ENCODE measurements at regions not wholly inside any gene's neighbourhood (a gene's known extent, or its start where the extent isn't known, plus 50 kb on each side); places are given as distances from the start of the nearest gene placed in this dataset.
"Not testable (repeated sequence)": the region's sequence is repeated elsewhere in the genome, so short reads cannot be mapped to it uniquely, and the experiment has no call there.

DNA sequence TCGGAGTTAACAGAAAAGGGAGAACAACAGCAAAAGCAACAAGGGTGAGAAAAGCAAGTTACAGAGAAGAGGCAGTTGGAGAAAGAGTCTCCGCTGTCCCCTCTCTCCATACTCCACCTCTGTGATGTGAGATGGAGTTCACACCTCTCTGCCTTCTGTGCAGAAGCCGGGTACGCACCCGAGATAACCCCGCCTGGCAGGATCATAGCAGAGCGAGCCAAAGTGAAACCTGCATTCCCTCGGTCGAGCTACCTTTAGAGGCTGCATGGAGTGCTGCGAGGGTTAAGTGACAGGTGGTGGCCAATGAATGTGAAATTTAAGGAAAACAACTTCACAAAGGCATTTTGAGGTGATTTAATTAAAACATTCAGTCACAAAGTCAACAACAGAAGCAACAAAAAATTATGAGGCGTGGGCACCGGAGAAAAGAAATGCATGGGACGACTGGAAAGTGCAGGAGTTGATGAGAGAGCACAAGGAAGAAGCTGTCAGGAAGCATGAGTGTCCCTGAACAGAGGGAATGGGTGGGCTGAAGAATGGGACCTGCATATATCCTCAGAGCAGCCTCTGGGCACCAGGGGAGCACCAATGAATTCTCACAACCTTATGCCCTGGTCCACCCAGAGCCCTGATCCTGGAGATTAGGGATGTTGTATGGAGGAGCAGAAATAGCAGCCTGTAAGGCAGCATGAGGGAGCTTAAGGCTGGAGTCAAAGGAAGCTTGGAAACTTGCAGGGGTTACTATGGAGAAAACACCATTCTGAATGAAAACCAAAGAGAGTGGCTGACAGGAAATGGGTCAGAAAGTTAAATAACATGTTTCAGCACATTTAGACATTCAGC, 208.3 kb downstream of the EMP1 start:
- WGBS, result 29% methylated on average over 13 of the region's 13 CpGs
- intact Hi-C loops (cut with DNase I), result no loop called here
- no peaks in the 10 kb centered on the region for H3K36me3 ChIP-seq

DNA sequence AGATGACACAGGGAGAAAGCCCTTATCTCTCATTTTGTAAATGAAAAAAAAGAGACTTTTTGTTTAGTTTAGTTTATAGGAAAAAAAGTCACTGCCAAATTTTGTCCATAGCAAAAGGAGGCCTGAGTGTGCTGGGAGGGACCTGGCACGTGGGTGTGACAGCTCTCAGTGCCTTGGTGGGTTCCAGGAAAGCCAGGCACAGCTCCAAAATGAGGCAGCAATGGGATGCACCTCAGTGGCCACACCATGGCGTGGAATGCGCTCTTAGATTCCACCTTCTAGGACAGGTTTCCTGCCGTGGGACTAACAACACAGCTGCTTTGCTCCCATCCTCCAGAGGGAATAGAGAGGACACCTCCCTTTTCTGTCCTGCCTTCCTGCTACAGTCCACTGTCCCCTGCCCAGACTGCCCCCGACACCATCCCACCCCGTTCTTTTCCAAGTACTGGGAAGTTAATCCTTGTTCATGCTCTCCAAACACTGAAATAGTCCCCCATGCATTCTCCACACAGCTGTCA, 207.6 kb downstream of the EMP1 start:
- no peak for DNase-seq (ENCODE audit: low spot score)
- intact Hi-C loops (cut with DNase I), result no loop called here
- Histone ChIP-seq H3K27ac (no peak overlapping the region), H3K36me3 (no peaks in the 10 kb centered on the region), H3K4me3 (no peak overlapping the region), H3K9me3 (no peaks in the 10 kb centered on the region), H3K27me3 (replicated peaks; ENCODE audit: insufficient read depth) (no peaks in the 10 kb centered on the region), H3K4me1 (replicated peaks) (no peaks in the 10 kb centered on the region)
- TF ChIP-seq, protein P1, sequence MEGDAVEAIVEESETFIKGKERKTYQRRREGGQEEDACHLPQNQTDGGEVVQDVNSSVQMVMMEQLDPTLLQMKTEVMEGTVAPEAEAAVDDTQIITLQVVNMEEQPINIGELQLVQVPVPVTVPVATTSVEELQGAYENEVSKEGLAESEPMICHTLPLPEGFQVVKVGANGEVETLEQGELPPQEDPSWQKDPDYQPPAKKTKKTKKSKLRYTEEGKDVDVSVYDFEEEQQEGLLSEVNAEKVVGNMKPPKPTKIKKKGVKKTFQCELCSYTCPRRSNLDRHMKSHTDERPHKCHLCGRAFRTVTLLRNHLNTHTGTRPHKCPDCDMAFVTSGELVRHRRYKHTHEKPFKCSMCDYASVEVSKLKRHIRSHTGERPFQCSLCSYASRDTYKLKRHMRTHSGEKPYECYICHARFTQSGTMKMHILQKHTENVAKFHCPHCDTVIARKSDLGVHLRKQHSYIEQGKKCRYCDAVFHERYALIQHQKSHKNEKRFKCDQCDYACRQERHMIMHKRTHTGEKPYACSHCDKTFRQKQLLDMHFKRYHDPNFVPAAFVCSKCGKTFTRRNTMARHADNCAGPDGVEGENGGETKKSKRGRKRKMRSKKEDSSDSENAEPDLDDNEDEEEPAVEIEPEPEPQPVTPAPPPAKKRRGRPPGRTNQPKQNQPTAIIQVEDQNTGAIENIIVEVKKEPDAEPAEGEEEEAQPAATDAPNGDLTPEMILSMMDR (IDR thresholded peaks at IDR 0.05), result no peak
- no peak for TF ChIP-seq POLR2AphosphoS5 (IDR thresholded peaks at IDR 0.05)
- TF ChIP-seq POLR2A (IDR thresholded peaks at IDR 0.05), result no peak
- 21% methylated on average over 6 of the region's 6 CpGs for WGBS

More for the DNA sequence above, 208.3 kb downstream of the EMP1 start:
- Histone ChIP-seq H3K4me1 (replicated peaks) (no peaks in the 10 kb centered on the region), H3K27ac (no peak overlapping the region), H3K27me3 (replicated peaks; ENCODE audit: insufficient read depth) (no peaks in the 10 kb centered on the region), H3K9me3 (no peaks in the 10 kb centered on the region), H3K4me3 (no peak overlapping the region)
- TF ChIP-seq, protein P1 (IDR thresholded peaks at IDR 0.05), result no peak
- no peak for TF ChIP-seq POLR2A (IDR thresholded peaks at IDR 0.05)
- no peak for TF ChIP-seq POLR2AphosphoS5 (IDR thresholded peaks at IDR 0.05)
- DNase-seq (ENCODE audit: low spot score), result no peak

GRCh38 chr12:13391375-13391774, 194.8 kb downstream of the EMP1 start:
- H3K27me3 ChIP-seq (replicated peaks; ENCODE audit: insufficient read depth); H3K4me3 ChIP-seq; H3K27ac ChIP-seq; intact Hi-C loops (cut with DNase I); H3K9me3 ChIP-seq; H3K4me1 ChIP-seq (replicated peaks); DNase-seq (ENCODE audit: low spot score); H3K36me3 ChIP-seq: not testable (repeated sequence)
- WGBS, result 87% methylated on average over 2 of the region's 2 CpGs

GRCh38 chr12:13390918-13391317, 194.4 kb downstream of the EMP1 start:
- Histone ChIP-seq H3K9me3 (no peaks in the 10 kb centered on the region), H3K4me1 (replicated peaks) (no peaks in the 10 kb centered on the region), H3K4me3 (no peak overlapping the region), H3K36me3 (no peaks in the 10 kb centered on the region), H3K27me3 (replicated peaks; ENCODE audit: insufficient read depth) (no peaks in the 10 kb centered on the region), H3K27ac (no peak overlapping the region)
- intact Hi-C loops (cut with DNase I), result no loop called here
- 85% methylated on average over 7 of the region's 7 CpGs for WGBS
- DNase-seq (ENCODE audit: low spot score), result no peak
- TF ChIP-seq, protein P1 (IDR thresholded peaks at IDR 0.05), result no peak
- TF ChIP-seq POLR2AphosphoS5 (IDR thresholded peaks at IDR 0.05), result no peak

GRCh38 chr12:13390381-13390861, 193.9 kb downstream of the EMP1 start:
- H3K27ac ChIP-seq, result no peak overlapping the region
- no peaks in the 10 kb centered on the region for H3K4me1 ChIP-seq (replicated peaks)
- no peaks in the 10 kb centered on the region for H3K36me3 ChIP-seq
- no peaks in the 10 kb centered on the region for H3K9me3 ChIP-seq
- DNase-seq (ENCODE audit: low spot score), result peak; percentile 93
- intact Hi-C loops (cut with DNase I), result no loop called here
- TF ChIP-seq POLR2AphosphoS5 (IDR thresholded peaks at IDR 0.05) (peak; percentile 73), POLR2A (IDR thresholded peaks at IDR 0.05) (no peak)
- TF ChIP-seq, protein P1 (IDR thresholded peaks at IDR 0.05), result no peak
- H3K4me3 ChIP-seq, result no peak overlapping the region
- no peaks in the 10 kb centered on the region for H3K27me3 ChIP-seq (replicated peaks; ENCODE audit: insufficient read depth)
- WGBS, result 22% methylated on average over 10 of the region's 10 CpGs
